ENCODE measurements at regions not wholly inside any gene's neighbourhood (a gene's known extent, or its start where the extent isn't known, plus 50 kb on each side); places are given as distances from the start of the nearest gene placed in this dataset.

GRCh38 chr6:14906621-14907020, 339.2 kb upstream of the JARID2 start:
- H3K36me3 ChIP-seq = no peaks in the 10 kb centered on the region
- no peak for DNase-seq (ENCODE audit: low spot score in 2 of 2)
- no peaks in the 10 kb centered on the region for H3K27me3 ChIP-seq
- TF ChIP-seq CTCF (IDR thresholded peaks at IDR 0.05) = no peak
- H3K9me3 ChIP-seq = no peaks in the 10 kb centered on the region
- no peak overlapping the region for H3K27ac ChIP-seq
- H3K4me3 ChIP-seq = no peak overlapping the region
- intact Hi-C loops (cut with DNase I) = no loop called here
- no peaks in the 10 kb centered on the region for H3K4me1 ChIP-seq

GRCh38 chr6:14910692-14911547, 334.9 kb upstream of the JARID2 start:
- Histone ChIP-seq H3K4me3 (no peak overlapping the region), H3K4me1 (no peaks in the 10 kb centered on the region), H3K27me3 (no peaks in the 10 kb centered on the region), H3K27ac (peak overlapping the region in 1 of 2 donors; percentile 16), H3K36me3 (no peaks in the 10 kb centered on the region), H3K9me3 (no peaks in the 10 kb centered on the region)
- intact Hi-C loops (cut with DNase I) = no loop called here
- peak in 1 of 2 donors; percentile 71 for DNase-seq (ENCODE audit: low spot score in 2 of 2)
- no peak for TF ChIP-seq CTCF (IDR thresholded peaks at IDR 0.05)

GRCh38 chr6:14912226-14912625, 333.6 kb upstream of the JARID2 start:
- intact Hi-C loops (cut with DNase I) = no loop called here
- TF ChIP-seq CTCF (IDR thresholded peaks at IDR 0.05) = no peak
- Histone ChIP-seq H3K4me3 (no peak overlapping the region), H3K27me3 (no peaks in the 10 kb centered on the region), H3K36me3 (no peaks in the 10 kb centered on the region), H3K27ac (no peak overlapping the region), H3K9me3 (no peaks in the 10 kb centered on the region), H3K4me1 (no peaks in the 10 kb centered on the region)
- no peak for DNase-seq (ENCODE audit: low spot score in 2 of 2)

- H3K36me3 ChIP-seq = no peaks in the 10 kb centered on the region
- DNase-seq (ENCODE audit: low spot score in 2 of 2) = no peak
- no peaks in the 10 kb centered on the region for H3K4me1 ChIP-seq
- TF ChIP-seq CTCF (IDR thresholded peaks at IDR 0.05) = no peak
- no peak overlapping the region for H3K4me3 ChIP-seq
- H3K27me3 ChIP-seq = no peaks in the 10 kb centered on the region
- intact Hi-C loops (cut with DNase I) = no loop called here
- H3K27ac ChIP-seq = no peak overlapping the region
- H3K9me3 ChIP-seq = no peaks in the 10 kb centered on the region
Measured at GRCh38 chr6:14912706-14913105, 333.2 kb upstream of the JARID2 start.

GRCh38 chr6:14913931-14914330, 331.9 kb upstream of the JARID2 start:
- Histone ChIP-seq H3K27ac (no peak overlapping the region), H3K4me3 (no peak overlapping the region), H3K27me3 (no peaks in the 10 kb centered on the region), H3K4me1 (no peaks in the 10 kb centered on the region), H3K36me3 (no peaks in the 10 kb centered on the region), H3K9me3 (no peaks in the 10 kb centered on the region)
- intact Hi-C loops (cut with DNase I) = no loop called here
- TF ChIP-seq CTCF (IDR thresholded peaks at IDR 0.05) = no peak
- DNase-seq (ENCODE audit: low spot score in 2 of 2) = no peak
